ENCODE measurements at regions not wholly inside any gene's neighbourhood (a gene's known extent, or its start where the extent isn't known, plus 50 kb on each side); places are given as distances from the start of the nearest gene placed in this dataset.
"Not testable (repeated sequence)": the region's sequence is repeated elsewhere in the genome, so short reads cannot be mapped to it uniquely, and the experiment has no call there.

- TF ChIP-seq, protein P1, sequence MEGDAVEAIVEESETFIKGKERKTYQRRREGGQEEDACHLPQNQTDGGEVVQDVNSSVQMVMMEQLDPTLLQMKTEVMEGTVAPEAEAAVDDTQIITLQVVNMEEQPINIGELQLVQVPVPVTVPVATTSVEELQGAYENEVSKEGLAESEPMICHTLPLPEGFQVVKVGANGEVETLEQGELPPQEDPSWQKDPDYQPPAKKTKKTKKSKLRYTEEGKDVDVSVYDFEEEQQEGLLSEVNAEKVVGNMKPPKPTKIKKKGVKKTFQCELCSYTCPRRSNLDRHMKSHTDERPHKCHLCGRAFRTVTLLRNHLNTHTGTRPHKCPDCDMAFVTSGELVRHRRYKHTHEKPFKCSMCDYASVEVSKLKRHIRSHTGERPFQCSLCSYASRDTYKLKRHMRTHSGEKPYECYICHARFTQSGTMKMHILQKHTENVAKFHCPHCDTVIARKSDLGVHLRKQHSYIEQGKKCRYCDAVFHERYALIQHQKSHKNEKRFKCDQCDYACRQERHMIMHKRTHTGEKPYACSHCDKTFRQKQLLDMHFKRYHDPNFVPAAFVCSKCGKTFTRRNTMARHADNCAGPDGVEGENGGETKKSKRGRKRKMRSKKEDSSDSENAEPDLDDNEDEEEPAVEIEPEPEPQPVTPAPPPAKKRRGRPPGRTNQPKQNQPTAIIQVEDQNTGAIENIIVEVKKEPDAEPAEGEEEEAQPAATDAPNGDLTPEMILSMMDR (conservative IDR thresholded peaks at IDR 0.05; ENCODE audit: low read length) = not testable (repeated sequence)
- TF ChIP-seq EZH2phosphoT487 (IDR thresholded peaks at IDR 0.05; ENCODE audit: borderline replicate concordance) = not testable (repeated sequence)
Measured at GRCh38 chr18:4917509-4917908, 279.5 kb downstream of the AKAIN1 start.
